ENCODE measurements at regions not wholly inside any gene's neighbourhood (a gene's known extent, or its start where the extent isn't known, plus 50 kb on each side); places are given as distances from the start of the nearest gene placed in this dataset.

DNA sequence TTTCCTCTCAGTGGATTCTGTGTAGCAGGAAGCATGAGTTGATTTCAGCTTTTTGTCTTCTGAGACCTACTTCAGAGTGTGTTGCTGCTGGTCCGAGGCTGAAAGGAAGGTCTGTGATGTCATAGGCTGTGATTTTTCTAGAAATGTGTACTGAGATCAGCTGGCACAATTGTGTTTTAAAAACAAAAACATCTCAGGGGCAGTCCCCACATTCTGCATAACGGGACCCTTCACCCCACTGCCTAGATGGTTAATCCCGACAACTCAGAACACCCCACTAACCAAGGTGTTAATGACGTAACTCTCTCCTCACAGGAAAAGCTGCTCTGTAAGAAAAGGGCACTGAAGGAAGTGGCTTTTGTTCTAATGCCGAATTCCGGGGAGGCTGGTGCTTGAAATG lies 59.8 kb upstream of the PPP2R5A start:
- Histone ChIP-seq H3K36me3 (no peaks in the 10 kb centered on the region), H3K27ac (peak overlapping the region in 1 of 3 donors; percentile 31), H3K27me3 (no peaks in the 10 kb centered on the region), H3K4me1 (peaks cover 0 to 43% (median 15%) of the 10 kb centered on the region in 4 donors), H3K4me3 (no peak overlapping the region), H3K9me3 (no peaks in the 10 kb centered on the region)
- DNase-seq (no peak), ATAC-seq (no peak)
- intact Hi-C loops (cut with DNase I), result no loop called here
- TF ChIP-seq CTCF (IDR thresholded peaks at IDR 0.05) (no peak), POLR2A (IDR thresholded peaks at IDR 0.05) (no peak)
- WGBS (ENCODE audit: insufficient coverage, low coverage, low lambda C conversion rate, missing lambda C conversion rate), result 47% methylated on average over 6 of the region's 6 CpGs

DNA sequence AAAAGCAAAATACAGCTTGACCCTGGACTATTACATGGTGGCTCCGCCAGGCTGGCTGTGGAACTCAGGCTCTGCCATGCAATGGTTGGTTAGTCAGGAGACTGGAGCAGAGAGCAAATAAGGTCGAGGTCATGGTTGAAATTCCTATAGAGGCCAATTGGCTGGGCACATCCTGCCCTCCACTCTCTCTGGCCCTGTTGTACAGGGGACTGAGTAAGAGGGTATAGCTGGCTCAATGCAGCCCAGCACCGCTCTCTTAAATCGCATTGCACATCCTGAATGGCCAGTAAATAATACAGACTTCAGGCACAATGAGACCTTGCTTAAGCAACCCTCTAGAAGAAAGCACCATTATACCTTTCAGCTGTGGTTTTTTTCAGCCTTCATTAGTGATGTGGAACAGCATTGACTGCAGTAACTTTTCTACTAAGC lies 59.3 kb upstream of the PPP2R5A start:
- H3K27ac ChIP-seq, result peak overlapping the region in 1 of 3 donors; percentile 31

GRCh38 chr1:212226467-212226866 lies 58.7 kb upstream of the PPP2R5A start:
- no peak for ATAC-seq
- H3K27ac ChIP-seq, result peak overlapping the region in 1 of 3 donors; percentile 31
- 87% methylated on average over 3 of the region's 3 CpGs for WGBS (ENCODE audit: insufficient coverage, low coverage, low lambda C conversion rate, missing lambda C conversion rate)
- intact Hi-C loops (cut with DNase I), result no loop called here
- no peaks in the 10 kb centered on the region for H3K27me3 ChIP-seq
- H3K9me3 ChIP-seq, result no peaks in the 10 kb centered on the region
- TF ChIP-seq CTCF (IDR thresholded peaks at IDR 0.05) (no peak), POLR2A (IDR thresholded peaks at IDR 0.05) (no peak)
- H3K4me1 ChIP-seq, result peaks cover 0 to 43% (median 15%) of the 10 kb centered on the region in 4 donors
- no peak for DNase-seq
- H3K36me3 ChIP-seq, result no peaks in the 10 kb centered on the region
- no peak overlapping the region for H3K4me3 ChIP-seq

More for the DNA sequence above, 59.3 kb upstream of the PPP2R5A start:
- no peaks in the 10 kb centered on the region for H3K36me3 ChIP-seq
- ATAC-seq (peak; percentile 22 to 46 (median 29)), DNase-seq (no peak)
- no peaks in the 10 kb centered on the region for H3K9me3 ChIP-seq
- intact Hi-C loops (cut with DNase I), result no loop called here
- TF ChIP-seq CTCF (IDR thresholded peaks at IDR 0.05) (no peak), POLR2A (IDR thresholded peaks at IDR 0.05) (no peak)
- H3K4me3 ChIP-seq, result no peak overlapping the region
- H3K27me3 ChIP-seq, result no peaks in the 10 kb centered on the region
- peaks cover 0 to 43% (median 15%) of the 10 kb centered on the region in 4 donors for H3K4me1 ChIP-seq
- no CpG with 5 or more reads among the region's 4 CpGs for WGBS (ENCODE audit: insufficient coverage, low coverage, low lambda C conversion rate, missing lambda C conversion rate)

- WGBS (ENCODE audit: insufficient coverage, low coverage, low lambda C conversion rate, missing lambda C conversion rate), result 91% methylated on average over 2 of the region's 2 CpGs
- H3K9me3 ChIP-seq, result no peaks in the 10 kb centered on the region
- no peaks in the 10 kb centered on the region for H3K36me3 ChIP-seq
- H3K27ac ChIP-seq, result peak overlapping the region; percentile 58 to 95 (median 93)
- ATAC-seq (peak in 2 of 4 donors; percentile 1 to 7), DNase-seq (no peak)
- intact Hi-C loops (cut with DNase I), result no loop called here
- peaks cover 0 to 43% (median 15%) of the 10 kb centered on the region in 4 donors for H3K4me1 ChIP-seq
- H3K4me3 ChIP-seq, result no peak overlapping the region
- H3K27me3 ChIP-seq, result no peaks in the 10 kb centered on the region
- no peak for TF ChIP-seq POLR2A (IDR thresholded peaks at IDR 0.05)
- TF ChIP-seq CTCF (IDR thresholded peaks at IDR 0.05), result no peak
These were observed 57.1 kb upstream of the PPP2R5A start for GRCh38 chr1:212228076-212228475.
